Peyer's patch (tissue), 4 donors: ENCODE measurements at regions not wholly inside any gene's neighbourhood (a gene's known extent, or its start where the extent isn't known, plus 50 kb on each side); places are given as distances from the start of the nearest gene placed in this dataset.

ENCODE experiments used
- POLR2A ChIP-seq, 2 donors: fragments of 450-650 bp; IDR thresholded peaks; one replicate each; pipeline ENCODE4 v1.5.1; 2017; ENCODE audit warnings: antibody characterized with exemption in 2 of 2, mild to moderate bottlenecking in 2 of 2, moderate library complexity in 2 of 2
- TF ChIP-seq, protein P1 (sequence below), 6 experiments: fragments of 450-650 bp in 4 of 6; fragments of 200-600 bp in 2 of 6; sonication (generic) in 1 of 6; IDR thresholded peaks; one replicate each; pipeline ENCODE4 v1.5.1; 2017 to 2019; ENCODE audit warnings: antibody characterized with exemption in 6 of 6, mild to moderate bottlenecking in 3 of 6, moderate library complexity in 1 of 6

DNA sequence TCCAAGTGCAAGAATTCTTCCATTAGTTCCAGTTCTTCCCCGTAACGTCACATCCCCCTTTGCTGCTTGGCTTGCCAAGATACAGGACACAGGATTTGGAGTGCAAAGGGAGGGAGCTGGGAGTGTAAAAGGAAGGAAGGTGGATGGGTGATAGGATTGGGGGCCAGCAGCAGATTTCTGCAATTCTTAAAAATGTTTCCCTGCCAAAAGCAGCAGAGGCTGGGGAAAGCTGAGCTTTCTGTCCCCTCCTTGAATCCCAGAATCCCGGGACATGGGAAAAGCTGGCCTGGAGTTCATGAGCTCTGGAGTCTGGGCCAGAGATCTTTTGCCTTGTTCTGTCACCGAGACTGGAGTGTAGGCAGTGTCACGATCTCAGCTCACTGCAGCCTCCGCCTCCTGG lies 60.0 kb upstream of the EPB41L1 start:
- no peak for TF ChIP-seq POLR2A (IDR thresholded peaks at IDR 0.05)
- TF ChIP-seq, protein P1, sequence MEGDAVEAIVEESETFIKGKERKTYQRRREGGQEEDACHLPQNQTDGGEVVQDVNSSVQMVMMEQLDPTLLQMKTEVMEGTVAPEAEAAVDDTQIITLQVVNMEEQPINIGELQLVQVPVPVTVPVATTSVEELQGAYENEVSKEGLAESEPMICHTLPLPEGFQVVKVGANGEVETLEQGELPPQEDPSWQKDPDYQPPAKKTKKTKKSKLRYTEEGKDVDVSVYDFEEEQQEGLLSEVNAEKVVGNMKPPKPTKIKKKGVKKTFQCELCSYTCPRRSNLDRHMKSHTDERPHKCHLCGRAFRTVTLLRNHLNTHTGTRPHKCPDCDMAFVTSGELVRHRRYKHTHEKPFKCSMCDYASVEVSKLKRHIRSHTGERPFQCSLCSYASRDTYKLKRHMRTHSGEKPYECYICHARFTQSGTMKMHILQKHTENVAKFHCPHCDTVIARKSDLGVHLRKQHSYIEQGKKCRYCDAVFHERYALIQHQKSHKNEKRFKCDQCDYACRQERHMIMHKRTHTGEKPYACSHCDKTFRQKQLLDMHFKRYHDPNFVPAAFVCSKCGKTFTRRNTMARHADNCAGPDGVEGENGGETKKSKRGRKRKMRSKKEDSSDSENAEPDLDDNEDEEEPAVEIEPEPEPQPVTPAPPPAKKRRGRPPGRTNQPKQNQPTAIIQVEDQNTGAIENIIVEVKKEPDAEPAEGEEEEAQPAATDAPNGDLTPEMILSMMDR (IDR thresholded peaks at IDR 0.05) = no peak
